ENCODE measurements at regions not wholly inside any gene's neighbourhood (a gene's known extent, or its start where the extent isn't known, plus 50 kb on each side); places are given as distances from the start of the nearest gene placed in this dataset.

GRCh38 chr5:87770601-87771121, 357.9 kb upstream of the CCNH start:
- no peak for TF ChIP-seq CTCF (IDR thresholded peaks at IDR 0.05; ENCODE audit: borderline replicate concordance)
- intact Hi-C loops (cut with micrococcal nuclease), result no loop called here

GRCh38 chr5:87770016-87770570, 357.4 kb upstream of the CCNH start:
- TF ChIP-seq CTCF (IDR thresholded peaks at IDR 0.05; ENCODE audit: borderline replicate concordance), result no peak
- Histone ChIP-seq H3K27ac (replicated peaks) (no peak overlapping the region), H3K27me3 (ENCODE audit: low read depth) (peaks cover 78% of the 10 kb centered on the region), H3K4me1 (no peaks in the 10 kb centered on the region), H3K9me3 (replicated peaks) (no peaks in the 10 kb centered on the region), H3K4me3 (no peak overlapping the region), H3K36me3 (no peaks in the 10 kb centered on the region)
- intact Hi-C loops (cut with micrococcal nuclease), result no loop called here
- DNase-seq, result no peak

More at GRCh38 chr5:87770601-87771121, 357.9 kb upstream of the CCNH start:
- DNase-seq, result no peak
- H3K4me3 ChIP-seq, result no peak overlapping the region
- no peaks in the 10 kb centered on the region for H3K36me3 ChIP-seq
- H3K27ac ChIP-seq (replicated peaks), result no peak overlapping the region
- no peaks in the 10 kb centered on the region for H3K4me1 ChIP-seq
- no peaks in the 10 kb centered on the region for H3K9me3 ChIP-seq (replicated peaks)
- peaks cover 77% of the 10 kb centered on the region for H3K27me3 ChIP-seq (ENCODE audit: low read depth)

- TF ChIP-seq CTCF (IDR thresholded peaks at IDR 0.05; ENCODE audit: borderline replicate concordance), result no peak
- Histone ChIP-seq H3K9me3 (replicated peaks) (no peaks in the 10 kb centered on the region), H3K4me3 (no peak overlapping the region), H3K27me3 (ENCODE audit: low read depth) (peaks cover 76% of the 10 kb centered on the region), H3K36me3 (no peaks in the 10 kb centered on the region), H3K27ac (replicated peaks) (no peak overlapping the region), H3K4me1 (no peaks in the 10 kb centered on the region)
- no peak for DNase-seq
- intact Hi-C loops (cut with micrococcal nuclease), result no loop called here
Measured at GRCh38 chr5:87769157-87769556, 356.4 kb upstream of the CCNH start.

- H3K4me3 ChIP-seq, result no peak overlapping the region
- peaks cover 75% of the 10 kb centered on the region for H3K27me3 ChIP-seq (ENCODE audit: low read depth)
- no peak overlapping the region for H3K27ac ChIP-seq (replicated peaks)
- H3K4me1 ChIP-seq, result no peaks in the 10 kb centered on the region
- no peak for DNase-seq
- intact Hi-C loops (cut with micrococcal nuclease), result no loop called here
- TF ChIP-seq CTCF (IDR thresholded peaks at IDR 0.05; ENCODE audit: borderline replicate concordance), result no peak
- no peaks in the 10 kb centered on the region for H3K36me3 ChIP-seq
- H3K9me3 ChIP-seq (replicated peaks), result no peaks in the 10 kb centered on the region
Measured at GRCh38 chr5:87768190-87768589, 355.5 kb upstream of the CCNH start.

- Histone ChIP-seq H3K4me1 (no peaks in the 10 kb centered on the region), H3K27me3 (ENCODE audit: low read depth) (peaks cover 45% of the 10 kb centered on the region), H3K4me3 (no peak overlapping the region), H3K36me3 (no peaks in the 10 kb centered on the region), H3K27ac (replicated peaks) (no peak overlapping the region), H3K9me3 (replicated peaks) (no peaks in the 10 kb centered on the region)
- intact Hi-C loops (cut with micrococcal nuclease), result no loop called here
- no peak for TF ChIP-seq CTCF (IDR thresholded peaks at IDR 0.05; ENCODE audit: borderline replicate concordance)
- DNase-seq, result no peak
Measured at GRCh38 chr5:87765009-87765408, 352.3 kb upstream of the CCNH start.

Measured in left ventricle myocardium inferior (tissue), 1 donor.